Activated T-cell treated with anti-CD3 and anti-CD28 coated beads for 48 hours (primary cell): ENCODE measurements at regions not wholly inside any gene's neighbourhood (a gene's known extent, or its start where the extent isn't known, plus 50 kb on each side); places are given as distances from the start of the nearest gene placed in this dataset.
"Not testable (repeated sequence)": the region's sequence is repeated elsewhere in the genome, so short reads cannot be mapped to it uniquely, and the experiment has no call there.

Source experiments
- DNase-seq: peaks from one replicate; pipeline ENCODE4 v3.0.0-alpha.2; 2020; ENCODE audit warnings: low read depth

DNA sequence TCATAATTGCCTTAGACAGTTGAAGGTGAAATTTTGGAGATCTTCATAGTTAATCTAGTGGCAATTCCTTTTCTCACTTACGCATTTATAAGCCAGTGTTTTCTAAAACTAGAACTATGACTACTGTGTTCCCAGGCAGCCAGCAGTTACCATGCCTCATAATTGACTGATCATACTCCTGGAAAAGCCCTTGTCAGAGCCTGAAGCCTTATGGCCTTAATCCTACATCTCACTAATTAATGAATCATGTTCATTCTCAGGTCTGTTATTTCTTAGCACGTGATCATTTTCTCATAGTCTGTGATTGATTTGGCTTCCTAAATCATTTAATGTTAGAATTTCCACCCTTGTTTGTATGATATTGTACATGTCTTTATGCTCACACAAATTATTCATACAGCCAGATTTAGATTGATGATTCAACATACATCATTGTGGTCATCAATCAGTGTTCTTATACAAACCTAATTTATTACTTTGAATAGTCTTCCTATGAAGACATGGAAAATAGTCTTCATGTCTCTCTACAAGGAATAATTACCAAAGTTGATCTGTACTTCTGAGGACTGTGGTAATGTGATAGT is 132.6 kb upstream of the ASCC3 start:
- no peak for DNase-seq

DNA sequence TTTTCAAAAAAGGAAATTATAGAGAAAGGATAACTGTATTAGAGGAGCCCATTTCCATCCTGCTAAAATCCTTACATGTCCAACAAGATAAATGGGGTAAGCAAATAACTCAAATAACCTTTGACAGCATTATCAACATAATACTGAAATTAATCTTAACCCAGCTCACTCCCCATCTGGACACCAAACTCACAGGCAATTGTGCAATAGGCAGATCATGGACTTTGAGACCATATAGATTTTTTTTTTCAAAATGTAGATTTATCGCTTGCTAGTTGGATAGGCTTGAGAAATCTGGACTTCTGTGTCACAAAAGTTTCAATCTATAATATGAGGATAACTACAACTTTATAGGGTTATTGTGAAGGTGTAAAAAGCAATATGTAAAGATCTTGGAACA is 134.4 kb upstream of the ASCC3 start:
- DNase-seq = no peak

DNA sequence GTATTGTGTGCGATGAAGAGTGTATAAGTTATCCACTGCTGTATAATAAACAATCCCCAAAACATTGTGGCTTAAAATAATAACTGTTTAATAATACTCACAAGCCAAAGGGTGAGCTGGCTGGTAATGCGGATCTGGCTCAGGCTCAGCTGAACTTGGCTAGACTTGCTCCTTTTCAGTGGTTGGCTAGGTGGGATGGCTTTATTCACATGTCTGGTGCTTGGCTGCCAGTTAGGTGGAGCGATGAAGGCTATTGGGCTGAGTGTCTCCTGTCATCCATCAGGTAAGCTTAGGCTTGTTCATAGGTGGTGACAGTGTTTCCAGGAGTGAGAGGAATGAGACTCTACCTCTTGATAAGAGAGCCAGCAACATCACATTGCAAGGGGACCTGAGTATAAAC is 135.0 kb upstream of the ASCC3 start:
- no peak for DNase-seq

DNA sequence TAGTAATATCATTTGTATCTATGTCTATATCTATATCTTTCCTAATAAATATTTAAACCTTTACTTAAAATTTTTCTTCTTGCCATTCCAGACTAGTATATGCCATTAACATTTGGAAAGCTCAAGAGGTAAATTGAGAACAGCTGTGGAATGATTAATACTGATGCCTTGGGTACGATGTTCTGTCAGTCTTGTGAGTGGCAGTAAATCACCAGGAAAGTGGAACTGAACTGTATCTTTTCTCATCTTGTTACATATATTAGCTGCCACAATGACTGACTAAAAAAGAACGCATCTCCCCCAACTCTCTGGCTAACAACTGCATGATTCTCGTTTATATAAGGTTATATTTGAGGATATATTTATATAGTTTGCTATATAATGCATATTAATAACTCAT is 137.0 kb upstream of the ASCC3 start:
- no peak for DNase-seq

DNA sequence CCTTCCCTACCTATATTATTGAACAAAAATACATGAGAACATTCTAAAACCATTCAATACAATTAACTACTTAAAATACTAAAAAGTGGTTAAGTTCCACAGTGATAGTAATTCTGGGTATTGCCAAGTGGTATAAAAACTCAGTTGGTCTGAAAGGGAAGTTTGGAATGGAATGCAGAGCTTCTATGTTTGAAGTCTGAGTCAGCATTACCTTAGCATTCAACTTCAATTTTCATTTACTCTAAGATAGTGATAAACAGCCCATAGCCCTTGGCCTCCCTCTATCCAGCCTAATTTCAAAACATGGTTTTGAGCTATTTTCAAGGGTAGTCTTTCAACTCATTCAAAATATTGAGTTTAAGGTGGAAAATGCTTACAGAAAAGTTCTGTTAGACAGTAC is 140.4 kb upstream of the ASCC3 start:
- DNase-seq = no peak

DNA sequence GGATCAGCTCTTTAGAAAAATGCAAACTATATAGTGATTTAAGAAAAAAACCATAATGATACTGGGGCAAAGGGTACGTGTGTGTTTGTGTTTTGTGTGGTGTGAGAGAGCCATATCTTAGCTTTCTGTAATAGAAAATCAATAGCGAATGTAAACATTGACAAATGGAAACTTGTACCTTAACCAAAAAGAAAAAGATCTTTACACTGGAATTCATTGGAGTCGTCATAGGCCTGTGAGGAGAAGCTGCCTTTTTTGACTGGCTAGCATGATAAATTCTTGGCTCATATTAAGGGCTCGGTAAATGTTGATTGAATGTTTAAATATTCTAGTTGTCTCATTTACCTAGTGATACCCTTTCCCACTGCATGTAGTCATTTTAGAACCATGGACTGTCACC is 161.8 kb upstream of the ASCC3 start:
- DNase-seq = no peak

DNA sequence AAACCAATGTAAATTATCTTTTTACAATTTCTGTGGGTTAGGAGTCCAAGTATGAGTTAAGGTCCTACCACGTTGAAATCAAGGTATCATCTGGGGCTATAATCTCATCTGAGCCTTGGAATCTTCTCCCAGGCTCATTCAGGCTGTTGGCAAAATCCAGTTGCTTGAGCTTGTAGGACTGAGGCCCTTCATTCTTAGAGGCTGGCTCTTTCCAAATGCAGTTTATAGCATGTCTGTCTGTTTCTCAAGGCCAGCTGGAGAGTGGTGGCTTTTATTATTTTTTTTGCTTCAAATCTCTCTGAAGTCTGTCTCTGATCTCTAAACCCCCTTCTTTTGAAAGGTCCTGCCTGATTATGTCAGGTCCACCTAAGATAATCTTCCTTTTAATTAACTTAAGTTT is 177.2 kb upstream of the ASCC3 start:
- no peak for DNase-seq

DNA sequence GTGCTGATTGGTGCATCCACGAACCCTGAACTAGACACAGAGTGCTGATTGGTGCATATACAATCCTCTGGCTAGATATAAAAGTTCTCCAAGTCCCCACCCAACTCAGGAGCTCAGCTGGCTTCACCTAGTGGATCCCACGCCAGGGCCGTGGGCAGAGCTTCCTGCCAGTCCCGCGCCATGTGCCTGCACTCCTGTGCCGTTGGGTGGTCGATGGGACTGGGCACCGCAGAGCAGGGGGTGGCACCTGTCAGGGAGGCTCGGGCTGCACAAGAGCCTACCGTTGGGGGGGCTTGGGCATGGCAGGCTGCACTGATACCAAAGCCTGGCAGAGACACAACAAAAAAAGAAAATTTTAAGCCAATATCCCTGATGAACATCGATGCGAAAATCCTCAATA is 185.4 kb upstream of the ASCC3 start:
- DNase-seq = no peak

DNA sequence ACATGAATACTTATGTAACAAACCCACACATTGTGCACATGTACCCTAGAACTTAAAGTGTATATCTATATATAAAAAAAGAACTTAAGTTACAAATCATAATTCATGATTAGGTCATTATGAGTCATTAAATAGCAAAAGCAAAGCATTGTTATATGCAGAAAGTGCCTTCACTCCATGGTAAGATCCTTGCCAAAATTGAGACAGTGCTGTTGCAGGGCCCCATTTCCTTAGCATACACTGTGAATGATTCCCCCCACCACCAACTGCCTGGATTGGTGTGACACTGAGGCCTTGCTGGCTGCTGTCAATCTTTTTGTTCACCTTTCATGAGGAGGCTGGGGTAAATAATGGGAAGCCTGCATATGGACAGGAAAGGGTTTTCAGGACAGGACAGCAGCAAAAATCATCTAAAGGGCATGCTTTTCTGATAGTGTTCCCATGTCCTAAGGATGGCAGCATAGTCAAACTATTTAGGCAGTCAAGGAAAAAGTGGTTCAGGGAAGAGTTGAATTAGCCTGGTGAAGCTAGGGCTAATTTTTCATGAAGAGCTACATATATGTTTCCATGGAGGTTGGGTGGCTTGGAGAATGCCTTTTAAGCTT is 188.2 kb upstream of the ASCC3 start:
- DNase-seq = no peak

DNA sequence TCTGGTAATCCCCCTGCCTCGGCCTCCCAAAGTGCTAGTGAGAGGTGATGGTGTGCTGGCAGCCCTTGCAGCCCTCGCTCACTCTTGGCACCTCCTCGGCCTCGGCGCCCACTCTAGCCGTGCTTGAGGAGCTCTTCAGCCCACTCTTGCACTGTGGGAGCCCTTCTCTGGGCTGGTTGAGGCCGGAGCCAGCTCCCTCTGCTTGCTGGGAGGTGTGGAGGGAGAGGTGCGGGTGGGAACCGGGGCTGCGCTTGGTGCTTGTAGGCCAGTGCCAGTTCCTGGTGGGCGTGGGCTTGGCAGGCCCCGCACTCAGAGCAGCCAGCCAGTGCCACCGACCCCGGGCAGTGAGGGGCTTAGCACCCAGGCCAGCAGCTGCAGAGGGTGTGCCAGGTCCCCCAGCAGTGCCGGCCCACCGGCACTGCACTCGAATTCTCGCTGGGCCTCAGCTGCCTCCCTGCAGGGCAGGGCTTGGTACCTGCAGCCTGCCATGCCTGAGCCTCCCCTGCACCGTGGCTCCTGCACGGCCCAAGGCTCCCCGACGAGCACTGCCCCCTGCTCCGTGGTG is 189.0 kb upstream of the ASCC3 start:
- no peak for DNase-seq

DNA sequence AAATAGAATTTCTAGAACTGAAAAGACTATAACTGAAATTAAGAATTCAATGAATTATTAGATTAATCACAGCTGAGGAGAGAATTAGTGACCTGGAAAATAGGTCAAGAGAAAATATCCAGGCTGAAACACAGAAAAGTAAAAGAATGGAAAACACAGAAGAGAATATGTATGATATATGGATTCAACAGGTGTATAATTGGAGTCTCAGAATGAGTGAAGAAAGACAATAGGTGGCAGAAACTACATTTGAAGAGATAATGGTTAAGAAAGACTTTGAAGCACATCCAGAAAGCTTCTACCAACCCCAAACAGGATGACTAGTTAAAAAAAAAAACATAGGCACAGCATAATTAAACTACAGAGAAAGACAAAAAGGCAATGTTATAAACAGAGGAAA is 196.2 kb upstream of the ASCC3 start:
- DNase-seq = no peak

DNA sequence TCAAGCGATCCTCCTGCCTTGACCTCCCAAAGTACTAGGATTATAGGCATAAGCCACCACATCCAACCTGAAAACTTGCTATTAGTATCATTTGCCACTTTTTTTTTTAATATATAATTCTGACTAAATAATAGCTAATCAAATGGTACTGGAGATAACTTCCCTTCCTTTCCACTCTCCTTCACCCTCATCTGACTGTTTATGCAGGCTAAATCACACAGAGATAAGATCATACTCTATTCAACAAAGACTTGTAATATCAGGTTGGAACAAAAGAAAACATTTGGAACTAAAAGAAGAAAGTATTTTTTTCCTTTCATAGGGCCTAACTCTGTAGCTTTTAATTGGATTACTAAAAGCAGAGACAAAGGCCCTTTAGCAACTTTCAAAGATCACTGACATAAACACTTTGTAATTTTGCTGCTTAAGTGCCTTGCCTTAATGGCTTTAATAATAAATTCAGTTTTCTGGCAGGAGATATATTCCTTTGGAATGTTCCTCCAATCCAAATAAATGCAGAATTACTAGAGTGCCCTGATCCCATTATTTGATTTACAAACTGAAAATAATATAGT is 198.7 kb upstream of the ASCC3 start:
- DNase-seq = no peak

DNA sequence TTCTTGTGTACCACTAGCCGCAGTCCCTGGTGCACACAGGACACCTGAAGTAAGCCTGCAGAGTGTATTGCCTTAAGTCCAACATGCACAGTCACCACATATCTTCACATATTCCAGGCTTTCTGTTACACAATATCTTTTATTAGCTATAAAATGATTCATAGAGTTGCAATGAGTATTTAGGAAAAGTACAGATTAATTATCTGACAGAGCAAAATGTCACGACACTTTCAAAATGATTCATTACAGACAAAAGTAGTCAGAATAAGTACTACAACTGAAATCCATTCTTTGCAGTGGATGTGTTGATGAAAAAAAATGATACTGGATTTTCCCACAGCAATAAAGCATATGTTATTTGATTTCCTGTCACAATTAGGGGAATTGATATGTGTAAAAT is 199.5 kb upstream of the ASCC3 start:
- DNase-seq = no peak

DNA sequence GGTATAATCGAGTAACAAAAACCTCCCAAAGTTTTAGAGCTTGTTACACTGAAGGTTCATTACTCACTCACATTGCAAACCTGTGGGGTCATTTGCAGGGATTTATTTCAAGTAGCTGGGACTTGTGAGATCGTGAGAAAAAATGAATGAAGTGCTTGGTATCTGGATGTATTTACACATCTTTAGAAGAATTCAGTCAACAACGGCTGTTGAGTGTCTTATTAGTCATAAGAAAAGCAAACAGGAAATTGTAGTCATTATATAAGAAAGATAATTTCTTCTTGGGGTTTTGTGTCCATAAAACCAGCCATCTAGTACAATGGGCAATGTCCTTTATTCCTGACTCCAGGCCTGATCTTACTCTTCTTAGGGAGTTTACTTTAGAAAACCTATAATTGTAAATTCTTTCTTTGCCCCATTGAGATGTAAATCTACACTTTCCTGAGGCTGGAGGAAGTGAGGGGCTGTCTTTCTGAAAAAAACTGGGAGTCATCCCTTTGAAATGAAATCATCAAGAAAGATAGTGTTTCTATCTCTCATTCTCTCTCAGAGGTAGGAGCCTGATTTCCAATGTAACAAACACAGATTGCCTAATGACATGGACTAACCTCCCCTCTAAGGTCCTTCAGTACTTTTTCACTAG is 202.5 kb upstream of the ASCC3 start:
- no peak for DNase-seq

DNA sequence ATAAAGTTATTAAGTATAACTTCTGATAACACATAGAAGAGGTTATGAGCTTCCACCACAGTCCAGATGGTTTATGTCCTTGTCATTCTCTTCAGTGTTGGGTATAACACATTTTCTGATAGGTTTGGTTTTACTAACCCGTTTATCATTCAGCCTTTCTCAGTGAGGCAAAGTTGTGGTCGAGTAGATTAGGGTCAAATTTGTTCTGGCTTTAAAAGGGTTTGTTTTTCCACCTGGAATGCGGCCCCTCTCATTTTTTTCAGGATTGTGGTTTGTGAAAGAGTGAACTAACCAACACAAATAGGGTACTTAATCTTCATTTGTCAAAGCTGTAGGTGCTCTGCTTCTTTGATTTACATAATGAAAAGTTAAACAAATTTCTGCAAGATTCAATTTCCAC is 204.2 kb upstream of the ASCC3 start:
- no peak for DNase-seq

DNA sequence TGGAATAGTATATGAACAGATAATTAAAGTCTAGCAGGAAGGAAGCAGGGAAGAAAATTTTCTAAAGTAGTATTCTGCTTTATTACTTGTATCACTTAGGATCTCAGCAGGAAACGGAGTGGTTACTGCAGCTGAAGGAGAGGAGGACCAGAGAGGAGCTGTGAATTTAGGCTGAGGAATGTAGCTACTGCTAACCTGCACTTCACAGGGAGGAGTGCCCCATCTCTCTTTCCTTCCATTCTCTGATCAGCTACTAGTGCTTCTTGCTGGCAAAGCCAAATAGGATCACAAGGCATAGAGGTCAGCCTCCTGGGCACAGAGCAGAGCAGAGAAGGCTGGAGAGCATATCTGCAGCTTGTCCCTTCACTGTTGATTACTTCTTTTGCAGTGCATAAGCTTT is 205.3 kb upstream of the ASCC3 start:
- DNase-seq = no peak

DNA sequence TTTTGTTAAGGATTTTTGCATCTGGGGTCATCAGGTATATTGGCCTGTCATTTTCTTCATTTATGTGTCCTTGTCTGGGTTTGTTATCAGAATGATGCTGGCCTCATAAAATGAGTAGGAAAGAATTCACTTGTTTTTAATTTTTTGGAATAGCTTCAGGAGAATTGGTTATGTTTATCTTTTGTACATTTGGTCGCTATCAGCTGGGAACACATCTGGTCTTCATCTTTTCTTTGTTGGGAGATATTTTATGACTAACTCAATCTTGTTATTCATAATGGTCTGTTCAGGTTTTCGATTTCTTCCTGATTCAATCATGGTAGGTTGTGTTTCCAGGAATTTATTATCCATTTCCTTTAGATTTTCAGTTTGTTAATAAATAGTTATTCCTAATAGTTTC is 207.5 kb upstream of the ASCC3 start:
- no peak for DNase-seq

DNA sequence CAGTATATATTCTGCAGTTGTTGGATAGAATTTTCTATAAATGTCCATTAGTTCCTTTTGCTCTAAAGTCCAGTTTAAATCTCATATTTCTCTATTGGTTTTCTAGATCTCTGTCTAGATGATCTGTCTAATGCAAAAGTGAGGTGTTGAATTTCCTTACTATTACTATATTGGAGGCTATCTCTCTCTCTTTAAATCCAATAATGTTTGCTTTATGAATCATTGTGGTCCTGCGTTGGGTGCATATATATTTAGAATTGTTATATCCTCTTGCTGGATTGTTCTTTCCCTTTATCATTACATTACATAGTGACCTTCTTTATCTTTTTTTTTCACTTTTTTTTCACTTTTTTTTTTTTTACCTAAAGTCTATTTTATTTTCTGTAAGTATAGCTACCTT is 208.5 kb upstream of the ASCC3 start:
- no peak for DNase-seq

DNA sequence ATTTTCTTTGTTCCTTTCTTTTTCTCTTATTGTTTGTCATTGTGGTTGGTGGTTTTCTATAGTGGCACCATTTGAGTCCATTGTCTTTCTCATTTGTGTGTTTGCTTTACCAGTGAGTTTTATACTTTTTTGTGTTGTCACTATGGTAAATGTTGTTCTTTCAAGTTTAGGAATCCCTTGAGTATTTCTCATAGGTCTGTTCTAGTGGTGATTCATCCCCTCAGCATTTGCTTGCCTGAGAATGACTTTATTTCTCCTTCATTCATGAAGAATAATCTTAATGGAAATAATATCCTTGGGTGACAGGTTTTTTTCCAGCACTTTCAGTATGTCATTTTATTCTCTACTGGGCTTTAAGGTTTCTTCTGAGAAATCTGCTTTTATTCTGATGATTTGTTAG is 209.2 kb upstream of the ASCC3 start:
- DNase-seq = no peak

DNA sequence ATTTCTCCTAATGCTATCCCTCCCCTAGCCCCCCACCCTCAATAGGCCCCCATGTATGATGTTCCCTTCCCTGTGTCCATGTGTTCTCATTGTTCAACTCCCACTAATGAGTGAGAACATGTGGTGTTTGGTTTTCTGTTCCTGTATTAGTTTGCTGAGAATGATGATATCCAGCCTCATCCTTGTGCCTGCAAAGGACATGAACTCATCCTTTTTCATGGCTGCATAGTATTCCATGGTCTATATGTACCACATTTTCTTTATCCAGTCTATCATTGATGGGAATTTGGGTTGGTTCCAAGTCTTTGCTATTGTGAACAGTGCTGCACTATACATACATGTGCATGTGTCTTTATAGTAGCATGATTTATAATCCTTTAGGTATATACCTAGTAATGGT is 217.5 kb upstream of the ASCC3 start:
- not testable (repeated sequence) for DNase-seq

DNA sequence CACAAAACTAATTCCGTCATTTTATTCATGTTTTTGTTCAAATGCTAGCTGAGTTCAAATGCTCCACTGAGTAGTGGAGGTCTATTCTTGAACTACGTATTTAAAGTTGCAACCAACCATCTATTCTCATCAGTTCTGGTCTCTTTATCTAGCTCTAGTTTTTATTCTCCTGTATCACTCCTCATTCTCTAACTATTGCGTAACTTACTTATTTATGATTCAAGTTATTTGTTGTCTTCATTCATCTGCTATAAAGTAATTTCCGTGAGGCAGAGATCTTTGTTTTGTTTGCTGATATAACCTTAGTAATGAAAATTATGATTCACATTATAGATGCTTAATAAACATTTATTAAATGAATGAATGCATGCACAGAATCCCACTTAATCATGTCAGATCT is 221.6 kb upstream of the ASCC3 start:
- no peak for DNase-seq

DNA sequence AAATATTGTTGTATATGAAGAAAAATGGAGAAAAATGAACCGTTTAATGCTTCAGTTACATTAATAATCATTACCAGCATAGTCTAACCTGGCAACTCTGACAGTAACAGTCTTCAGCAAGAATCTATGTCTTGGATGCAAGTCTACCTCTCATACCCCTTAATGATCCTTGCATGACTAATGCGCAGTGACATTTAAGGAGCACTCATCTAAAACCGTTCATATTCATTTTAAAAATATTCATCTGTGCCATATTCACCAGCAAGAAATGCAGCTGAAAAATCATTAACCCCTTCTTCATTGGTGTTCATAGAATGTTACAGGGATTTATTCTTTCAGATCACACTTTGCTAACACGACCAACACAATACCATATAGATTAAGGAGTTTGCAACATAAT is 227.2 kb upstream of the ASCC3 start:
- no peak for DNase-seq

DNA sequence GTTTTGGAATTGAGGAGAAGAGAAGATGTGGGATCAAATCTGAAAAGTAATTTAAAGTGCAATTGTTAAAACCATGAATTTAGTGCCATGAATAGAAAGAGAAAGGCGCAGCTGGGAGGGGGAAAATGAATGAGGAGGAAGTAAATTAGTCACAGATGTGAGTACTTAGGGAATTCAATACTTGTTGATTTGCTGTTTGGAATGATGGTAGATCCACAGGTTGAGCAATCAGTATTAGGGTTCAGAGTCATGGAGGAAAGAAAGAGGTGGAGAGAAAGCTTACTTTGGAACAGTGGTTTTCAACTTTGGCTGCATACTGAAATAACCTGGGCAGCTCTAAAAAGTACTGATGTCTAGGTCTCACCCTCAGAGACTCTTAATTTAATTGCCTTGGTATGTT is 229.7 kb upstream of the ASCC3 start:
- DNase-seq = no peak
